IMR-90 (cell line): ENCODE measurements at regions not wholly inside any gene's neighbourhood (a gene's known extent, or its start where the extent isn't known, plus 50 kb on each side); places are given as distances from the start of the nearest gene placed in this dataset.

ENCODE experiments used
- ATAC-seq: fragments of 200-7000 bp; cut with Tn5 transposase; 2 replicates; pipeline ENCODE4 v1.9.1; 2020; ENCODE audit warnings: low read depth, mild to moderate bottlenecking, moderate library complexity
- BruUV-seq: library from RNA; stranded (reverse); fragments of 400-500 nt; replicated peaks from 2 replicates; lab custom pipeline; 2021; lab: Mats Ljungman, UMichigan
- CTCF ChIA-PET: fragments of 300-600 bp; formaldehyde crosslinking; extraction: SDS; loops from one replicate; lab custom pipeline; 2021; ENCODE audit warnings: antibody characterized with exemption; lab: Yijun Ruan, JAX
- POLR2A ChIA-PET: fragments of 300-600 bp; sonication (Branson Sonifier 250); formaldehyde crosslinking; loops from one replicate; lab custom pipeline; 2022; ENCODE audit warnings: antibody characterized with exemption; ENCODE audit not compliant: unreplicated experiment; lab: Charles Lee
- DNase-seq: peaks from one replicate; pipeline ENCODE4 v3.0.0; 2013
- H2AFZ ChIP-seq: replicated peaks from 2 replicates; pipeline ENCODE3; 2013; ENCODE audit warnings: low read length, mild to moderate bottlenecking; ENCODE audit not compliant: poor library complexity
- H2AK5ac ChIP-seq: 2 replicates; pipeline ENCODE4 v1.6.1; 2013; ENCODE audit warnings: low read depth, low read length, inconsistent platforms
- H2AK9ac ChIP-seq: replicated peaks from 2 replicates; pipeline ENCODE3; 2013; ENCODE audit warnings: mild to moderate bottlenecking, low read depth, low read length, moderate library complexity; ENCODE audit not compliant: poor library complexity
- H2BK120ac ChIP-seq: 2 replicates; pipeline ENCODE4 v1.6.1; 2013; ENCODE audit warnings: low read depth, low read length, inconsistent platforms
- H2BK15ac ChIP-seq: 3 replicates; pipeline ENCODE4 v1.6.1; 2013; ENCODE audit warnings: low read depth, low read length, inconsistent platforms
- H2BK20ac ChIP-seq: 2 replicates; pipeline ENCODE4 v1.6.1; 2013; ENCODE audit warnings: low read depth, mild to moderate bottlenecking, inconsistent platforms, low read length, moderate library complexity
- H2BK5ac ChIP-seq: 2 replicates; pipeline ENCODE4 v1.6.1; 2013; ENCODE audit warnings: mild to moderate bottlenecking, low read depth, low read length, inconsistent platforms; ENCODE audit not compliant: poor library complexity, severe bottlenecking
- H3K14ac ChIP-seq: replicated peaks from 2 replicates; pipeline ENCODE4 v1.6.1; 2013; ENCODE audit warnings: low read depth, low read length, inconsistent platforms
- H3K18ac ChIP-seq: 2 replicates; pipeline ENCODE4 v1.6.1; 2013; ENCODE audit warnings: low read depth, low read length, control low read depth
- H3K23ac ChIP-seq: 2 replicates; pipeline ENCODE4 v1.6.1; 2013; ENCODE audit warnings: low read depth, low read length, inconsistent platforms
- H3K27ac ChIP-seq: 2 replicates; pipeline ENCODE4 v1.5.1; 2013; ENCODE audit warnings: mild to moderate bottlenecking, control low read depth, low read length; ENCODE audit not compliant: insufficient read depth
- H3K27me3 ChIP-seq: 2 replicates; pipeline ENCODE4 v1.6.1; 2013; ENCODE audit warnings: low read length; ENCODE audit not compliant: control insufficient read depth, insufficient read depth
- H3K36me3 ChIP-seq: 2 replicates; pipeline ENCODE4 v1.6.1; 2013; ENCODE audit warnings: low read length, mixed read lengths; ENCODE audit not compliant: control insufficient read depth, insufficient read depth
- H3K4ac ChIP-seq: 2 replicates; pipeline ENCODE4 v1.6.1; 2013; ENCODE audit warnings: low read depth, low read length, inconsistent platforms
- H3K4me1 ChIP-seq: 2 replicates; pipeline ENCODE4 v1.6.1; 2013; ENCODE audit warnings: low read length, mixed read lengths; ENCODE audit not compliant: control insufficient read depth, insufficient read depth
- H3K4me2 ChIP-seq: 2 replicates; pipeline ENCODE4 v1.6.1; 2013; ENCODE audit warnings: low read depth, mild to moderate bottlenecking, control low read depth, low read length, moderate library complexity
- H3K4me3 ChIP-seq: 2 replicates; pipeline ENCODE4 v1.5.1; 2013; ENCODE audit warnings: low read depth, mild to moderate bottlenecking, control low read depth, low read length, moderate library complexity; ENCODE audit not compliant: insufficient read depth
- H3K56ac ChIP-seq: 2 replicates; pipeline ENCODE4 v1.6.1; 2013; ENCODE audit warnings: low read length, inconsistent platforms; ENCODE audit not compliant: insufficient read depth; ENCODE audit errors: extremely low read depth
- H3K79me1 ChIP-seq, 2 experiments: 2 replicates each; pipeline ENCODE4 v1.6.1; 2013; ENCODE audit warnings: low read length in 2 of 2, inconsistent platforms in 1 of 2, low read depth in 1 of 2
- H3K9ac ChIP-seq: 2 replicates; pipeline ENCODE4 v1.6.1; 2013; ENCODE audit warnings: low read depth, low read length, control low read depth
- H3K9me1 ChIP-seq: 2 replicates; pipeline ENCODE4 v1.6.1; 2013; ENCODE audit warnings: low read length, inconsistent platforms; ENCODE audit not compliant: insufficient read depth
- H3K9me3 ChIP-seq: 2 replicates; pipeline ENCODE4 v1.6.1; 2013; ENCODE audit warnings: low read length; ENCODE audit not compliant: control insufficient read depth, insufficient read depth
- H4K20me1 ChIP-seq: 2 replicates; pipeline ENCODE4 v1.6.1; 2013; ENCODE audit warnings: low read length, inconsistent platforms; ENCODE audit not compliant: insufficient read depth
- H4K5ac ChIP-seq: 2 replicates; pipeline ENCODE4 v1.6.1; 2013; ENCODE audit warnings: mild to moderate bottlenecking, low read depth, low read length, control low read depth
- H4K8ac ChIP-seq, 2 experiments: 2 replicates each; pipeline ENCODE4 v1.6.1; 2013; ENCODE audit warnings: low read depth in 2 of 2, low read length in 2 of 2, control low read depth in 1 of 2, inconsistent platforms in 1 of 2
- H4K91ac ChIP-seq: 2 replicates; pipeline ENCODE4 v1.6.1; 2013; ENCODE audit warnings: low read depth, low read length, inconsistent platforms; ENCODE audit not compliant: insufficient read depth
- CEBPB ChIP-seq: IDR thresholded peaks from 2 replicates; pipeline ENCODE4 v1.6.1; 2012; ENCODE audit warnings: low read depth, low read length, improper control_type of control experiment
- CHD1 ChIP-seq: IDR thresholded peaks from 2 replicates; pipeline ENCODE4 v1.6.1; 2012; ENCODE audit warnings: low read depth, low read length, improper control_type of control experiment
- MXI1 ChIP-seq: IDR thresholded peaks from 2 replicates; pipeline ENCODE4 v1.6.1; 2012; ENCODE audit warnings: low read depth, mild to moderate bottlenecking, low read length, moderate library complexity, borderline replicate concordance
- RAD21 ChIP-seq: IDR thresholded peaks from 2 replicates; pipeline ENCODE4 v1.6.1; 2012; ENCODE audit warnings: low read length, improper control_type of control experiment
- WGBS, 2 experiments: methylation state at CpG; one replicate each; pipeline versions ENCODE4 v1.1.5 to v1.1.7; 2013; ENCODE audit warnings: missing lambda C conversion rate in 2 of 2; ENCODE audit not compliant: insufficient read length in 1 of 2; ENCODE audit errors: extremely low coverage in 2 of 2; 5-methylcytosine and 5-hydroxymethylcytosine counted together
- dilution Hi-C: fragments of 300-500 bp; cut with HindIII; formaldehyde crosslinking; loops from one replicate; pipeline ENCODE4 v1.14.3; 2018; ENCODE audit warnings: low sequenced_read_pairs; ENCODE audit not compliant: unreplicated experiment
- in situ Hi-C: fragments of 300-500 bp; cut with MboI; formaldehyde crosslinking; loops from 3 replicates; pipeline ENCODE4 v1.14.3; 2019; ENCODE audit warnings: low sequenced_read_pairs, inconsistent platforms, mixed read lengths
- intact Hi-C: fragments of 100-400 bp; cut with micrococcal nuclease; formaldehyde crosslinking; loops from 2 replicates; pipeline ENCODE4 v1.10.0; 2022

- Histone ChIP-seq H2AK9ac (no peak overlapping the region), H3K14ac (no peak overlapping the region), H3K9me1 (no peaks in the 10 kb centered on the region), H2BK120ac (no peak overlapping the region), H3K79me1 (no peaks in the 10 kb centered on the region), H3K27ac (no peak overlapping the region), H3K4me2 (no peak overlapping the region), H3K4me1 (no peaks in the 10 kb centered on the region), H3K23ac (no peak overlapping the region), H2BK15ac (no peak overlapping the region), H3K18ac (no peak overlapping the region), H4K8ac (no peak overlapping the region), H2AFZ (no peak overlapping the region), H3K9ac (no peak overlapping the region), H2BK5ac (no peak overlapping the region), H3K4me3 (no peak overlapping the region), H3K4ac (no peak overlapping the region; the same call in 1 of the 2 replicates), H4K91ac (no peak overlapping the region), H3K27me3 (no peaks in the 10 kb centered on the region), H3K56ac (no peak overlapping the region), H2AK5ac (no peak overlapping the region), H2BK20ac (no peak overlapping the region), H3K9me3 (no peaks in the 10 kb centered on the region), H4K5ac (no peak overlapping the region), H4K20me1 (no peaks in the 10 kb centered on the region), H3K36me3 (no peaks in the 10 kb centered on the region)
- TF ChIP-seq CHD1, result no peak
- TF ChIP-seq RAD21, result no peak
- TF ChIP-seq CEBPB, result no peak
- no peak for TF ChIP-seq MXI1
- CTCF ChIA-PET, result no interaction called here
- no CpG with 5 or more reads among the region's 3 CpGs for WGBS, 2 experiments
- POLR2A ChIA-PET, result no interaction called here
- in situ Hi-C loops, result no loop called here
- ATAC-seq (no peak), DNase-seq (no peak)
- intact Hi-C loops, result no loop called here
- dilution Hi-C loops, result no loop called here
- BruUV-seq, result no TSS peak
Observed at GRCh38 chr11:110801328-110801727, 89.1 kb upstream of the ARHGAP20 start.
